ENCODE measurements at regions not wholly inside any gene's neighbourhood (a gene's known extent, or its start where the extent isn't known, plus 50 kb on each side); places are given as distances from the start of the nearest gene placed in this dataset.
A peak's percentile ranks its signal among the peaks of the same experiment; 100 is the strongest.

- no peak overlapping the region for H3K4me2 ChIP-seq (ENCODE audit: insufficient read depth, low read length)
- no peaks in the 10 kb centered on the region for H3K79me2 ChIP-seq (ENCODE audit: control insufficient read depth, insufficient read depth, low read length)
- H4K20me1 ChIP-seq (replicated peaks; ENCODE audit: control insufficient read depth, insufficient read depth, low read length): no peaks in the 10 kb centered on the region
- H3K9me1 ChIP-seq (ENCODE audit: control insufficient read depth, insufficient read depth, low read length): no peaks in the 10 kb centered on the region
- no peak for TF ChIP-seq ARNT (IDR thresholded peaks at IDR 0.05)
- no peak overlapping the region for H3K27ac ChIP-seq (ENCODE audit: extremely low read depth, low read depth, low read length)
- H3K27me3 ChIP-seq (ENCODE audit: control insufficient read depth in 2 of 2, insufficient read depth in 2 of 2, low read length in 2 of 2): no peaks in the 10 kb centered on the region
- H3K36me3 ChIP-seq (ENCODE audit: control insufficient read depth, insufficient read depth, low read length): no peaks in the 10 kb centered on the region
- CTCF ChIA-PET (ENCODE audit: low intra/inter-chr PET ratio): no interaction called here
- no peak overlapping the region for H3K4me3 ChIP-seq
- in situ Hi-C loops (cut with MboI) (loop anchor here (25.0 kb wide), 1 partner anchor 629 kb away; no protein-coding TSS in a partner anchor), intact Hi-C loops (cut with micrococcal nuclease) (loop anchor here (5.0 kb wide), 4 partner anchors 79 to 629 kb away; no protein-coding TSS in a partner anchor)
- POLR2A ChIA-PET: no interaction called here
- no peaks in the 10 kb centered on the region for H3K4me1 ChIP-seq (replicated peaks in 1 of 2; ENCODE audit: control insufficient read depth in 2 of 2, insufficient read depth in 2 of 2, low read length in 2 of 2)
- WGBS (ENCODE audit: insufficient coverage, low coverage, missing lambda C conversion rate): 29% methylated on average over 1 of the region's 1 CpG
- FAIRE-seq: no peak
- no peak for DNase-seq (ENCODE audit: extremely low read depth in 1 of 4, low spot score in 3 of 4)
- H2AFZ ChIP-seq (ENCODE audit: low read depth, low read length): no peak overlapping the region
- no peak for ATAC-seq
- no peak overlapping the region for H3K9ac ChIP-seq (ENCODE audit: insufficient read depth in 1 of 2, low read depth in 2 of 2, low read length in 2 of 2)
- H3K9me3 ChIP-seq (replicated peaks; ENCODE audit: control insufficient read depth, insufficient read depth, low read depth, low read length): no peaks in the 10 kb centered on the region
- BruUV-seq (replicated peaks): no TSS peak
Observed at GRCh38 chr12:63066136-63066535, 84.9 kb downstream of the AVPR1A start.

GRCh38 chr12:63064080-63064479, 86.9 kb downstream of the AVPR1A start:
- TF ChIP-seq E2F1 (CRISPR knock-in tag; IDR thresholded peaks at IDR 0.05): no peak
- no peaks in the 10 kb centered on the region for H3K9me3 ChIP-seq (replicated peaks; ENCODE audit: control insufficient read depth, insufficient read depth, low read depth, low read length)
- no peaks in the 10 kb centered on the region for H3K36me3 ChIP-seq (ENCODE audit: control insufficient read depth, insufficient read depth, low read length)
- WGBS (ENCODE audit: insufficient coverage, low coverage, missing lambda C conversion rate): 0% methylated on average over 1 of the region's 1 CpG
- H2AFZ ChIP-seq (ENCODE audit: low read depth, low read length): 0 out of 2 replicates have a peak overlapping the region, but pooled peaks have one; percentile 36
- no peak overlapping the region for H3K27ac ChIP-seq (ENCODE audit: extremely low read depth, low read depth, low read length)
- H3K4me2 ChIP-seq (ENCODE audit: insufficient read depth, low read length): no peak overlapping the region
- H3K27me3 ChIP-seq (ENCODE audit: control insufficient read depth in 2 of 2, insufficient read depth in 2 of 2, low read length in 2 of 2): no peaks in the 10 kb centered on the region
- no peak overlapping the region for H3K4me3 ChIP-seq
- no peaks in the 10 kb centered on the region for H3K9me1 ChIP-seq (ENCODE audit: control insufficient read depth, insufficient read depth, low read length)
- in situ Hi-C loops (cut with MboI): loop anchor here (25.0 kb wide), 1 partner anchor 627 kb away; no protein-coding TSS in a partner anchor
- ChIA-PET POLR2A (no interaction called here), CTCF (ENCODE audit: low intra/inter-chr PET ratio) (no interaction called here)
- FAIRE-seq (no peak), DNase-seq (ENCODE audit: extremely low read depth in 1 of 4, low spot score in 3 of 4) (no peak), ATAC-seq (no peak)
- H3K4me1 ChIP-seq (replicated peaks in 1 of 2; ENCODE audit: control insufficient read depth in 2 of 2, insufficient read depth in 2 of 2, low read length in 2 of 2): no peaks in the 10 kb centered on the region
- no peaks in the 10 kb centered on the region for H4K20me1 ChIP-seq (replicated peaks; ENCODE audit: control insufficient read depth, insufficient read depth, low read length)
- no peaks in the 10 kb centered on the region for H3K79me2 ChIP-seq (ENCODE audit: control insufficient read depth, insufficient read depth, low read length)
- BruUV-seq (replicated peaks): no TSS peak
- H3K9ac ChIP-seq (ENCODE audit: insufficient read depth in 1 of 2, low read depth in 2 of 2, low read length in 2 of 2): no peak overlapping the region
- intact Hi-C loops (cut with micrococcal nuclease): no loop called here

Measured in K562 (cell line).